Fibroblast of mammary gland (primary cell): ENCODE measurements at regions not wholly inside any gene's neighbourhood (a gene's known extent, or its start where the extent isn't known, plus 50 kb on each side); places are given as distances from the start of the nearest gene placed in this dataset.
A peak's percentile ranks its signal among the peaks of the same experiment; 100 is the strongest.

Experiments
- DNase-seq: peaks from one replicate; pipeline ENCODE4 v3.0.0-alpha.2; 2010; ENCODE audit warnings: low read depth
- H3K4me3 ChIP-seq: 2 replicates; pipeline ENCODE4 v1.5.1; 2011; ENCODE audit warnings: low read depth, mild to moderate bottlenecking, low read length, moderate library complexity; ENCODE audit not compliant: control insufficient read depth
- TF ChIP-seq, protein P1 (sequence below): conservative IDR thresholded peaks from 2 replicates; pipeline ENCODE4 v1.5.1; 2011; ENCODE audit warnings: low read depth, low read length, inconsistent platforms; ENCODE audit not compliant: control insufficient read depth, insufficient read depth

DNA sequence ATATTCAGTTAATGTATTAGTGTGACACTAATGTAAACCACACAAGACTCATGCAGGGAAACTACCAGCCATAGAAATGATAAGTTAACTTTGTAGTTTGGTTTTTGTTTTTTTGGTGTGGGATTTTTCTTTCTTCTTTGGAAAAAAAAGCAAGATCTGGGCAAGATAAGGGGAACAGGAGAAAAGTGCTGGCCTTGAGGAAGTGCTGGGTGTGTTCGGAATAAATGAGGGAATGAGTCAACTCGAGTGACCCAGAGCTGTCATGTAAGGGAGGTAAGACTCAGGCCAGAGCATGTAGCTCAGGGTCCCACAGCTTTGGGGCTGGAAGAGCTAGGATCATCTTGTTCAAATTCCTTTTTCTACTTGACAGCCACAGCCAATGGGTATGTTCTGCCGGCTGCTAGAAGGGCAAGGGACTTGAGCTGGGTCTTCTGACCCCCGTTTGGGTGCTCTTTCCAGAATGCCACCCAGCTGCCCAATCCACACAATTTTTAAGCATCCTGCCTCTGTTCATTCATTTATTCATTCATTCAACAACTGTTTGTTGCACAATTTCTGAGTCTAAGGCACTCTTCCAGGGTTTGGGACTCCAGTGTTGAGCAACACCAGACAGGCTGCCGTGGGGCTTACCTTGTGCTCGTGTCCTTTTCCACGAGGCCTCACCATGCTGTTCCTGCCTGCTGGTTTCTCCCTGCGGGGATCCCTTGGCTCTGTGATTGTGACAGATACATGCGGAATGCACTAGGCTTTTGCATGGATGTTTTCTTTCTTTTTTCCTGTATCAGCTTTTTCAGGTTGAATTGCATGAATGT, 54.5 kb downstream of the CLDN34 start:
- peak; percentile 28 for DNase-seq
- TF ChIP-seq, protein P1, sequence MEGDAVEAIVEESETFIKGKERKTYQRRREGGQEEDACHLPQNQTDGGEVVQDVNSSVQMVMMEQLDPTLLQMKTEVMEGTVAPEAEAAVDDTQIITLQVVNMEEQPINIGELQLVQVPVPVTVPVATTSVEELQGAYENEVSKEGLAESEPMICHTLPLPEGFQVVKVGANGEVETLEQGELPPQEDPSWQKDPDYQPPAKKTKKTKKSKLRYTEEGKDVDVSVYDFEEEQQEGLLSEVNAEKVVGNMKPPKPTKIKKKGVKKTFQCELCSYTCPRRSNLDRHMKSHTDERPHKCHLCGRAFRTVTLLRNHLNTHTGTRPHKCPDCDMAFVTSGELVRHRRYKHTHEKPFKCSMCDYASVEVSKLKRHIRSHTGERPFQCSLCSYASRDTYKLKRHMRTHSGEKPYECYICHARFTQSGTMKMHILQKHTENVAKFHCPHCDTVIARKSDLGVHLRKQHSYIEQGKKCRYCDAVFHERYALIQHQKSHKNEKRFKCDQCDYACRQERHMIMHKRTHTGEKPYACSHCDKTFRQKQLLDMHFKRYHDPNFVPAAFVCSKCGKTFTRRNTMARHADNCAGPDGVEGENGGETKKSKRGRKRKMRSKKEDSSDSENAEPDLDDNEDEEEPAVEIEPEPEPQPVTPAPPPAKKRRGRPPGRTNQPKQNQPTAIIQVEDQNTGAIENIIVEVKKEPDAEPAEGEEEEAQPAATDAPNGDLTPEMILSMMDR, result no peak
- H3K4me3 ChIP-seq, result no peak overlapping the region

DNA sequence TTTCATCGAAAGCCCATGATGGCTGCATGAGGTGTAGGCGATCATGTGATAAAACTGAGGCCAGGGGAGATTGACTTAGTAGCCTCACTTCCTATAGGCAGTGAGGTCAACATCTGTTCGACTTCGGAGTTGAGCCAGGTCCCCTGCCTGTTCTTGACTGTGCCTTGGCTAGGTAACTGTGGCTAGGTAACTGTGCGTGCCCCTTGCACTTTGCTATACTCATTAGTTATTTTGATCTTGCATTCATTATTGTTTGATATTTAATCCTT, 55.0 kb downstream of the CLDN34 start:
- no peak for DNase-seq
- no peak overlapping the region for H3K4me3 ChIP-seq
- TF ChIP-seq, protein P1, result no peak

DNA sequence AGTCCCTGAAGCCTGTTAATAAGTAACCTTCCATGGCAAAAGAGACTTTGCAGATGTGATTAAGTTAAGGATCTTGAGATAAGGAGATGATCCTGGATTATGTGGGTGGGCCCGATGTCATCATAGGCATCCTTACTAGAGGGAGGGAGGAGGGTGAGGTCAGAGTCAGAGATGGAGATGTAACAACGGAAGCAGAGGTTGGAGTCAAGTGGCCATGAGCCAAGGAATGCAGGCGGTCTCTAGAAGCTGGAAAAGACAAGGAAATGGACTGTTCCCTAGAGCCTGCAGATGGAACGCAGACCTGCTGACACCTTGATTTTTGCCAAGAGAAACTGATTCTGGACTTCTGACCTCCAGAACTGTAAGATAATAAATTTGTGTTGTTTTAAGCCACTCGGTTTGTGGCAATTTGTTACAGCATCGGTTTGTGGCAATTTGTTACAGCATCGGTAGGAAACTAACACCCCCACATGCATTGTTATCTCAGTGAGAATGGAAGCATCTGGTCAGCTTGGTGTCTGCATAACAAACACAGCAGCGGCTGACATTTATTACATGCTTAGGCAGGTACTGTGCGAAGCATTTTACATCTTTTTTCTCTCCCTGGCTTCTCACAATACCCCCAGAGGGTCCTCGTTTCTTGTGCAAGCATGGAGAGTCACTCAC, 55.6 kb downstream of the CLDN34 start:
- no peak overlapping the region for H3K4me3 ChIP-seq

DNA sequence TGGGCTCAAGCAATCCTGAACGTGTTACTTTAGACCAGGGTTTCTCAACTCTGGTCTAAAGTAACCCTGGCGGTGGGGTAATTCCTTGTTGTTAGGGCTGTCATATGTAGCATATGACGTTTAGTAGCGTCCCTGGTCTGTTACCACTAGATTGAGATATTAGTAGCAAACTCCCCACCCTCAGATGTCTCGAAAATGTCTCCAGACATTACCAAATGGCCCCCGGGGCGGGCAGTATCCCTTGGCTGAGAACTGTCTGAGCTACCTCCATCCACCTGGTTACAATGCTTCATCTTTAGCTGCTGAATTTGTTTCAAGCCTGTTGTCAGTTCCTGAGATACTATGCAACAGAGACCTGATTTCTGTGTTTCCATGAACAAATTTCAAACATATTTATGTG, 56.7 kb downstream of the CLDN34 start:
- TF ChIP-seq, protein P1, result no peak
- DNase-seq, result no peak
- H3K4me3 ChIP-seq, result no peak overlapping the region

More for the DNA sequence above, 55.6 kb downstream of the CLDN34 start:
- TF ChIP-seq, protein P1, result no peak
- peak; percentile 85 for DNase-seq

DNA sequence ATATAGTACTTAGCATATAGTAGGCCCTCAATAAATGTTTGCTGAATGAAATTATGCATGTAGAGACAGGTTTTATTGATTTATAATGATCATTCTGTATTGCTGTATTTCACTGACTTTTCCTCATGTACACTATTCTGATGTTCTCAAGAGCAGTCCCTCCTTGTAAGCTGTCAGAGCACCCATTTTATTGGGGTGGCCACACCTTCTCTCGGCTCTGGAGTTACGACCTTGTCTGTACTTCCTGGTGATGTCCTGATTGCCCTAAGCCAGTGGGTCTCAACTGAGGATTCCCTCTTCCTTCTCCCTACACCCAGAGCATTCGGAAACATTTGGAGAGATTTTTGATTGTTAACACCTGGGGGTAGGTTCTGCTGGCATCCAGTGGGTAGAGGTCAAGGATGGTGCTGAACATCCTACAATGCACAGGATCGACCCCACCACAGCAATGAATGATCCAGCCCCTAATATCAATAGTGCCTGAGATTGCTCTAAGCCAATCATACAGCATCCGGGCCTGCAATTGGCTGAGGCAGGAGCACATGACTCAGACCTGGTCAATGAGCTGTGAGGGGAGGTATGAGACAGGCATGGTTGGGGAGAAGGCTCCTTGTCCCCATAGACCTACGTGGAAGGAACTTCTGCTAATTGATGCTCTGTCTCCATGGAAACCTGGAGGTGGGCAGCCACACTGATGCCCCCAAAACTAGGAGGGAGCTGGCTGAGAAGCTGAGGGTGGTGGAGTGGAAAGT, 58.8 kb downstream of the CLDN34 start:
- TF ChIP-seq, protein P1, result no peak
- no peak overlapping the region for H3K4me3 ChIP-seq
- DNase-seq, result no peak

DNA sequence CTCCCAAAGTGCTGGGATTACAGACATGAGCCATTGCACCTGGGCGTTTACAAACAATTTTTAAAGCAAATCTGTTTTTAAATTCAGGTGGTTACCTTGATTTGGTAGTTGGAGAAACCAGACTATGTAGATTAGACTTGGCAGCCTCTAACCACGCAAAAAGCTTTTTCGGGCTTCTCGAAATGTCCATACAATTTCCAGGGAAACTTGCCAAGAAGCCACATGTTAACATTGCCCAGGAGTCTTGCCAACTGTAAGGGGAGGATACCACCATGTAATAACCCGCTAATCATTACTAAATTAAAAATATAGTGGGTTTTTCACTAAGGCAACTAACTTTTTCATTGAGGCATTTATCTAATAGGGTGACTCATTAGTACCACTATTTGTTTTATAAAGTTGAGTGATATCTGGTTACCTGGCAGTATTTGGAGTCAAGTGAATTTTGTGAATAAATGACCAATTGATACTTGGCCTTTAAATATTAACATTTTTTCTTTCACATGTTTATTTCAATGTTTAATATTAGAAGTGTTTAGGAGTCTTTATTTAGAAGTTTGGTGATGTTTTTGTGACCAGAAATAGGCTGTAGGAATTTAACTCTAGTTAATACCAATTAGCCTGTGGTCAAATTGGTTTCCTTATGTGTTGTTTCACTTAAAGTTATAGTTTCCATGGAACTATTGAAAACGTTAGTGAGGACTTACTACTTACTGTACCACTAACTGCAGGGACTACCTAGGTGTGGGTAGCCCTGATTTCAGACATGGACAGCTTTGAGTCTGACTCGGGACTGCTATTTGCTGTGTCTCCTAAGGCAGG, 61.3 kb downstream of the CLDN34 start:
- no peak for DNase-seq
- no peak overlapping the region for H3K4me3 ChIP-seq
- TF ChIP-seq, protein P1, result no peak
